ENCODE measurements at regions not wholly inside any gene's neighbourhood (a gene's known extent, or its start where the extent isn't known, plus 50 kb on each side); places are given as distances from the start of the nearest gene placed in this dataset.

DNA sequence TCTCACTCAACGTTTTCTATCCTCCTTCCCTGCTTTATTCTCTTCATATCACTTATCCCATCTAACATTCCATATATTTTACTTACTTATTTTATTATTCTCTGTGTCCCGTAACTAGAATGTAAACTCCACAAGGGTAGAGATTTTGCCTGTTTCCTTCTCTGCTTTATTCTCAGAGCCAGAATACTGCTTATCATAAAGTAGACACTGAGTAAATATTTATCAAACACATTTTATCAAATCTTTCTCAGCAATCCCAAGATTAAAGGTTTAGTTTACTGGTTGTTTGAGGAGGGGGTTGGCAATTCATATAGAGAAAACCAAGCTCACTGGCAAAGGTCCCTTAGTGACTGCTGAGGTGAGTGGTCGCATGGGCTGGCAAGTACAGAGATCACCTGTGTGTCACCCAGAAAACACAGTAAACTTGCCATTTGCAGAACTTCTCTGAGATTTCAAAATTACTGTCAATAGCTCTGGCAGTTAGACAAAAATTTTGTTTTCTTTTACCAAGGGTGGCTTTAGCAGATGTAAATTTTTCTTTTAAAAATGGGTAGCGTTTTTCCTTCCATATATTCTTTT is 662.4 kb downstream of the UTRN start:
- TF ChIP-seq CTCF (IDR thresholded peaks at IDR 0.05): no peak
- no peak for TF ChIP-seq ZFX (IDR thresholded peaks at IDR 0.05; ENCODE audit: borderline replicate concordance)

Measured in 22Rv1 (cell line).